ENCODE measurements at regions not wholly inside any gene's neighbourhood (a gene's known extent, or its start where the extent isn't known, plus 50 kb on each side); places are given as distances from the start of the nearest gene placed in this dataset.
A peak's percentile ranks its signal among the peaks of the same experiment; 100 is the strongest.

DNA sequence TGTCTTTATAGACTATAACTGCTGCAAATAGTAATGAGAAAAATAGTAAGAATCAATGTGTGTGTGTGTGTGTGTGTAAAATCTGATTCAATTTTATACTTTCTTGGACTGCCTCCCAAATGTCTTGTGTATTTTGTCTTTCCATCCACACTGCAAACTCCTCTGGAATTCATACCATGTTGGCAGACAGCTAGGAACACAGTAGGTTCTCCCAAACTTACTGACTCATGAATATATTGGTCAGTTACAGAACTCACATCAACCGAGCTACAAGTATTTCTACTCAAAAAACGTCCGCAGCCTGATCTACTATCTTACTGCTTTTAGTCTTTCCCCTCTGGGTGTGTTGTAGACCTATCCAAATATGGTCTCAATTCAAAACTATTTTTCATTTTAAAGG lies 542.7 kb upstream of the PSMD7 start:
- DNase-seq (ENCODE audit: insufficient read length, low spot score): no peak
- no peak for FAIRE-seq
- no peak for TF ChIP-seq CTCF (IDR thresholded peaks at IDR 0.05; ENCODE audit: insufficient read depth, missing control alignments)

- TF ChIP-seq CTCF (IDR thresholded peaks at IDR 0.05; ENCODE audit: insufficient read depth, missing control alignments): no peak
- no peak for FAIRE-seq
Measured at GRCh38 chr16:73750639-73751038, 546.0 kb upstream of the PSMD7 start.

DNA sequence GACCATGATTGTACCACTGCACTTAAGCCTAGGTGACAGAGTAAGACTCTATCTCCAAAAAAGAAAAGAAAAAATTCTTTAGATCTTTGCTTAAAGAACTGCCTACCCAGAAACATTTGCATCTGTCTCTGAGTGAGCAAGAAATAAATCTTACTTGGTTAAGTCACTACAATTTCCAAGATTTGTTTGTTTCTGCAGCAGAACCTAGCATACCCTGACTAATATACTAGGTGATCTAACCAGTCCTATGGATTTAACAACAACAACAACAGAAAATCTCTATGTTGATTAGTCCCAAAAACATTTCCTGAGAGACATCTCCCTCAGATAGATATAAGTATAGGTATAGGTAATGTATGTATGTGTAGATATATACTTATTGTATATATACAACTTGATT lies 549.3 kb upstream of the PSMD7 start:
- DNase-seq (ENCODE audit: insufficient read length, low spot score): no peak
- TF ChIP-seq CTCF (IDR thresholded peaks at IDR 0.05; ENCODE audit: insufficient read depth, missing control alignments): no peak
- FAIRE-seq: no peak

More at GRCh38 chr16:73750639-73751038, 546.0 kb upstream of the PSMD7 start:
- no peak for DNase-seq (ENCODE audit: insufficient read length, low spot score)

DNA sequence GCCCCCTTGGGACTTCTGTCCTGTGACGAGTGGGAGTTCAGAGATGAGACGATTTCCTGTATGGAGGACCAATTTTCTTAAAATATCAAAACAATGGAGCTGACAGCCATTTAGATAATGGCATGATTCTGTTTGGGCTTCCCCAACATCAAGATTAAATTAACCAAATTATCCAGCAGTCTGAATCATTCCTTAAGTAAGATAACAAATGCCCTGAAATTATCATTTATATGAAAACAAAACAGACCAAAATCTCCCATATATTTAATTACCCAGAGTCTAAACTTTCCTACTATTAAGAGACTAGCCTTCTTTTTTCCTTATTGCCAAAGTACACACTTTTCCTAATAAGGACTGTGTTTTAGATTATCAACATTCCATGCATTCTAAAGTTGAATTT lies 550.1 kb upstream of the PSMD7 start:
- TF ChIP-seq CTCF (IDR thresholded peaks at IDR 0.05; ENCODE audit: insufficient read depth, missing control alignments): no peak
- FAIRE-seq: no peak
- DNase-seq (ENCODE audit: insufficient read length, low spot score): no peak

DNA sequence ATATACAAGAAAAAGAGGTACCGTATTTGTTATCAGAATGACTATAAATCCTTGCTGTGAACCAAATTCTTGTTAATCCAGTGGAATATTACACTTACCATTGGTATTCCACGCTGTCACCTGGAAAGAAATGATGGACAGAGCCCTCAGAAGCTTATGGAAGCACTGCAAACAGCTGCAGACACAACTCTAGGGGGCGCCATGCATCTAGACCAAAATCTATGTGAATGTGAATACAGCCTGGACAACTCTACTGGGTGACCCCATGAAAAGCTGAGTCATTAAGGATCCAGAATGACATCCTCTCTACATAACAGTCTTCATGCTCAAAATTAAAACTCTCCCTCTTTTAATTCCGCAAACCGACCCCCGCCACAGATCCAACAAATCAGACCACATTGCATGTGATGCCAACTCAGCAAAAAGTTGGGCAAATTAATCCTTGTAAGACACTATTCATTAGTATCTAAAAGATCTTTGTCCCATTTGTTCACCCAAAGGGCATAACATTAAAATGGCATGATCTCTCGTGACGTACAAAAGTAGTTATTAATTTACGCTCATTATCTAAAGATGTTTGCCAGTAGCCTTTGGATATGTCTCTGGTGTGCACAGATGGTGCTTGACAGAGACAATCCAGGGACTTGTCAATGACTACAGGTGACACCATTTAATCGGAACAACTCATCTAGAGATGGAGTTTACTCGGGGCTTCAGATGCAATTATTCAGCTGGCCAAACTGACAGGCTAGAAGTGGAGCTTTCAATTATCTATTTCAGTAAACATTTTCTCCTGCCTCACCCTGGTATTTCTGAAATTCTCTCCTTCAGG lies 552.7 kb upstream of the PSMD7 start:
- DNase-seq (ENCODE audit: insufficient read length, low spot score) (no peak), FAIRE-seq (no peak)
- TF ChIP-seq CTCF (IDR thresholded peaks at IDR 0.05; ENCODE audit: insufficient read depth, missing control alignments): peak; percentile 9

- no peak for TF ChIP-seq CTCF (IDR thresholded peaks at IDR 0.05; ENCODE audit: insufficient read depth, missing control alignments)
- FAIRE-seq: no peak
- no peak for DNase-seq (ENCODE audit: insufficient read length, low spot score)
Measured at GRCh38 chr16:73739049-73739769, 557.4 kb upstream of the PSMD7 start.

- no peak for FAIRE-seq
- DNase-seq (ENCODE audit: insufficient read length, low spot score): no peak
- TF ChIP-seq CTCF (IDR thresholded peaks at IDR 0.05; ENCODE audit: insufficient read depth, missing control alignments): no peak
Measured at GRCh38 chr16:73738266-73738665, 558.3 kb upstream of the PSMD7 start.
